NCI-H748 (cell line): ENCODE measurements at regions not wholly inside any gene's neighbourhood (a gene's known extent, or its start where the extent isn't known, plus 50 kb on each side); places are given as distances from the start of the nearest gene placed in this dataset.

Source experiments
- DNase-seq: peaks from one replicate; lab custom pipeline; 2025; ENCODE audit not compliant: unreplicated experiment; lab: John Stamatoyannopoulos, UW

DNA sequence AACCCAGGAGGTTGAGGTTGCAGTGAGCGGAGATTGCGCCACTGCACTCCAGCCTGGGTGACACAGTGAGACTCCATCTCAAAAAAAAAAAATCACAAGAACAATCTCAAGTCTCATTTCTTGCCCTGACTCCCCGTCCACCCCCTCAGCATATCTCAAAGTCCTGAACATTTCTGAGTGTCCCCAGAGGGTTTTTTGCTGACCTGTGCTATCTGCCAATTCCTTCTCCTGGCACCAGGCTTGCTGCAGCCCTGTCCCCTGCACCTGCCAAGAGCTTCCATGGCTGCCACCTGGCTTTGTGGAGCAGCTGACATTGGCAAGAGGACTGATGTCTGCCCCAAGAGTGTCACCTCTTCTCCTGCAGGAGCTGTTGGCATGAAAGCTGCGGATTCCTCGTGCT is 54.9 kb upstream of the PTPRT start:
- DNase-seq: no peak

DNA sequence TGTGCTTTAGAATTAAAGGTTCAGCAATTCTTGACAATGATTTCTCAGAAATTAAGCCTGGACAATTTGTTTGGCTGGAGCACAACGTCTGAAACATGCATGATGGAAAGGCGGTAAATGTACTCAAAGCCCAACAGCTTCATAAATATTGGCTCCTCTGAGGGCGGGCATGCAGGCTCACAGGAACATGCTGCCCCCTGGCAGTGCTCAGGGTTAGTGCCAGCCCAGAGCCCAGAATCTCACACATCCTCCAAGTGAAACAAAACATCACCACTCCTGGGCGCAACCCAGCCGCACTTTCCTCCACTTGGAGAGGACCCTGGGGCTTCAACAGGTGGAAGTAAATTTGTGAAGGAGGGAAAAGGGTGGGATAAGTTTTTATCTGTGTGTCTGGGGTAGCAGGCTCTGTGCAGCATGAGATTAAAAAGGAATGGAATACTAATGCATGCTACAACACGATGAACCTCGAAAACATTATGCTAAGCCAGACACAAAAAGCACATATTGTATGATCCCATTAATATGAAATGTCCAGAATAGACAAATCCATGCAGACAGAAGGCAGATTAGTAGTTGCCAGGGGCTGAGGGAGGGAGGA is 54.1 kb upstream of the PTPRT start:
- DNase-seq: peak; percentile 79

- no peak for DNase-seq
Observed at GRCh38 chr20:43241057-43241702, 51.5 kb upstream of the PTPRT start.
